ENCODE measurements at regions not wholly inside any gene's neighbourhood (a gene's known extent, or its start where the extent isn't known, plus 50 kb on each side); places are given as distances from the start of the nearest gene placed in this dataset.

- TF ChIP-seq SRF (IDR thresholded peaks at IDR 0.05; ENCODE audit: low read depth) (no peak), POLR2AphosphoS5 (IDR thresholded peaks at IDR 0.05; ENCODE audit: low read depth, low read length) (no peak), EZH2 (IDR thresholded peaks at IDR 0.05) (no peak), CTCF (IDR thresholded peaks at IDR 0.05 in 2 of 3, conservative IDR thresholded peaks at IDR 0.05 in 1 of 3; ENCODE audit: borderline replicate concordance in 1 of 3, insufficient read depth in 1 of 3, low read depth in 2 of 3, low read length in 2 of 3) (no peak), ZBTB33 (IDR thresholded peaks at IDR 0.05; ENCODE audit: extremely low read depth, insufficient replicate concordance, low read length) (no peak), RAD21 (IDR thresholded peaks at IDR 0.05; ENCODE audit: low read depth) (no peak)
Measured at GRCh38 chr2:38438883-38439612, 62.0 kb upstream of the ATL2 start.
